Fibroblast of gingiva (primary cell): ENCODE measurements at regions not wholly inside any gene's neighbourhood (a gene's known extent, or its start where the extent isn't known, plus 50 kb on each side); places are given as distances from the start of the nearest gene placed in this dataset.
"Not testable (repeated sequence)": the region's sequence is repeated elsewhere in the genome, so short reads cannot be mapped to it uniquely, and the experiment has no call there.

Source experiments
- DNase-seq: peaks from one replicate; pipeline ENCODE4 v3.0.0-alpha.2; 2011; ENCODE audit warnings: low read depth

DNA sequence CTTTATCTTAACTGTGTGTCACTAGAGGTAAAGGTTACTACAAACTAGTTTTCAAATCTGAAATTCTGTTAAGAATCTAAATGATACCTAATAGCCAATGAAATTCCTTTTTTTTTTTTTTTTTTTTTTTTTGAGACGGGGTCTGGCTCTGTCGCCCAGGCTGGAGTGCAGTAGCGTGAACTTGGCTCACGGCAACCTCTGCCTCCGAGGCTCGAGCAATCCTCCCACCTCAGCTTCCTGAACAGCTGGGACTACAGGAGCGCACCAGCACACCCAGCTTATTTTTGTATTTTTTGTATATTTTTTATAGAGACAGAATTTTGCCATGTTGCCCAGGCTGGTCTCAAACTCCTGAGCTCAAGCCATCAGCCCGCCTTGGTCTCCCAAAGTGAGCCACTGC, 160.3 kb upstream of the NEBL start:
- DNase-seq = no peak

DNA sequence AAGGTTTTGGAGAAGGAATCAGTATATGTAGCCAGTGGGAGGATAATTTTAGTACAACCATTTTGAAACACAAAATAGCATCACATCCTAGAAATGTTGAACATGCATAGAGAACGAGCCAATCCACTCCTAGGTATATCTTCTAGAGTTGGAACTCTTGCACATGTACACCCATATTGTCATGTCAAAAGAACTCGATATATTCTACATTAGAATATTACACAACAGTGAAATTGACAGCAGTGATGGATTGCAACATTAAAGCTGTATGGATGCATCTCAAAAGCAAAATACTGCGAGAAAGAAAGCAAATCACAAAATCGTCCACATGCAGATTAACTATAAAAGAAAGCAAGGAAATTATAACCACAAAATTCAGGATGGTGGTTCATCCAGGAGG, 159.3 kb upstream of the NEBL start:
- no peak for DNase-seq

DNA sequence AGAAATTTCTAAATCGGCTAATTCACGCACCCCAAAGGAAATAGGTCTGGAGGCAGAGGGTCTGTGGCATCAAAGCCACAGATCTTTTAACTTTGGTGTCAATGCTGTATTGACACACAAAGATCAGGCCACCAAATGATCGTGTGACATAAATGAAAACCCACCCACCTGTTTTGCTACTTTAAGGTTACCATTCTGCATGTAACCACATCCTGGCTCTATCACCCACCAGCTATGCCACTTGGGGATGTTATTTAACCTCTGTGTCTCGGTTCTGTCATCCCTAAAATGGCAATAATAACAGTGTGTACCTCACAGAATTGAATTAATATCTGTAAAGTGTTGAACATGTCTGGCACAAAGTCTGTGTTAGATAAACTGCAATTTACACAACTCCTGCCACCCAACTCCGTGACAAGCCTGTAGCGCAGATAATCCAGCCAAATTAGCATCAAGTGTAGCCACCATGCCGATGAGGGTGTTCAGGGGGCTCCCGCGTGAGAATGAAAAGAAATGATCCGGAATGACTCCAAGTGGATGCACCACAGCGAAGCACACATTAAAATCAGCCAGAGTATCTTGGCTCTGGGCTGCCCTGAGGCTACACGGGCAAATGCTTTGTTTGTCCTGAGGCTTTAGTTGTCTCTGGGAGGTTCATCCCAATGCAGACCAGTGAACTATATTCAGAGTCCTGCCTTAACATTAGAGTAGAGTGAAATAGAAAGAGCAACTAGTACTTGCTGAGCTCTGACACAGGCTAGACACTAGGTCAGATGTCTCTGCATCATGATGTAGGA, 158.4 kb upstream of the NEBL start:
- no peak for DNase-seq

DNA sequence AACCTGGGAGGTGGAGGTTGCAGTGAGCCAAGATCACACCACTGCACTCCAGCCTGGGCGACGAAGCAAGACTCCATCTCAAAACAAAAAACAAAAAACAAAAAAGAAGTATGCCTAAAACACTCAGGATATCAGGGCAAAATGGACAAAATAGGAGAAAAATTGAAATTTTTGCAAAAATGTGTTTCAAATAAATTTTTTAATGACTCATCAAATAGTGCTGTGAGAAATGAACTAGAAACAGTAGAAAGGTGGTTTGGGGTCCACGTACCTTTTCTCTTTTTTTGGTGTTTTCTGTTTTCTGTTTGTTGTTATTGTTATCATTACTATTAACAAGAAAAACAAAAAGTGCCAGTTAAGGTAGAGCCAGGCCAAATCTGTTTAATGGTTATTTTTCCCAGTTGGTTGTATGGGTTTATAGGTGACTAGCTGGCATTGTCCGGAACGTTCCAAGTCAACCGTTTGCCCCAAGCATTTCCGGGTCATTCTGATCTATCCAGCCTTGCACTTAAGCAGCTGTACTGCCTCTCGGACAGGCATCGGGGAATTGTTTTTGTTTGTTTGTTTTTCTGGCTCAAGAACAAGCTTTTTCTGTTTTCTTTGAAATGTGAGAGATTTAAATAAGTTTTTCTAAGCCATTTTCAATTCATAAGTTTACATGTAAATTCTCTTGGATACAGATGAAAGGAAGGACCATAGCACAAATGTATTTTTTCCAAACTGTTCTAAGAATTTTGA, 157.0 kb upstream of the NEBL start:
- DNase-seq = no peak

DNA sequence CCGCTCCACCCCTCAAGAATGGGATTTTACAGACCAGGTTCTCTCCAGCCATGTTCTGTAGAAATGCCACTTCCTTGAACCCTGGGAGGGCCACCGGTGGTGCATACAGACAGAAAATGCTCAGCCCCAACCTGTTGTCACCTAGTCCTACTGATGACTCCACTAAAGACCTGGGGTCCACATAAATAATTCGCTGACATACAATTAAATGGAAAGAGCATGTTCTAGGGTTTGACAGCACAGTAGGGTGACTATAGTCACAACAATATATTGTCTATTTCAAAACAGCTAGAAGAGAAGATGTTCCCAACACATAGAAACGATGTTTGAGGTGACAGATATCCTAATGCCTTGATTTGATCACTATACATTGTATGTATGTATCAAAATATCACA, 155.6 kb upstream of the NEBL start:
- DNase-seq = no peak

DNA sequence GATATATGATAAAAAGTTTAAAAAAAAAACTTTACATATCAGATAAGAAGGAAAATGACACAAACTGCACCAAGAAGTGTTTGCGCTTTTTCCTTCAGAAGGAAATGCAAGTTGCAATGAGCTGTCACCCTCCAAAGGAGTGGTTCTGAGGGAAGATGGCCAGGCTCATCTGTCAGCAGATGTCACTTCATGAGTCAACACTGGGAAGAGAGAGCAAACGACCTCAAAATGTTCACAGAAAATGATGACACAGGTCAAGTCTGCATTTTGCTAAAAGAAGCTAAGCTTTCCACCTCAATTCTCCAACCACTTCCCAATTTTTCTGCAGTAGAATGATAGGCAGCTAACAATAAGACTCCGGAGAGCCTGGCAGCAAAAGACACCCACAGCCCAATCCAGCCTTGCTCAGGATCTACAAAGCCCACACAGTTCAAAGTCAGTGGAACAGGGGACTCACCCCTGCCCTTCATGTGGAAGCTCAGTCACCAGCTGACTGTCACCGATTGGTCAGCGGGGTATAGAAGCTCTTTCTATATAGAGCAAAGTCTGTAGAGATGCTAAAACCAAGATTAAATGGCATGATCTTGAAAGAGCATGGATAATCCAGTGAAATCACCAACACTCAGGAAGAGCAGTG, 155.1 kb upstream of the NEBL start:
- no peak for DNase-seq

DNA sequence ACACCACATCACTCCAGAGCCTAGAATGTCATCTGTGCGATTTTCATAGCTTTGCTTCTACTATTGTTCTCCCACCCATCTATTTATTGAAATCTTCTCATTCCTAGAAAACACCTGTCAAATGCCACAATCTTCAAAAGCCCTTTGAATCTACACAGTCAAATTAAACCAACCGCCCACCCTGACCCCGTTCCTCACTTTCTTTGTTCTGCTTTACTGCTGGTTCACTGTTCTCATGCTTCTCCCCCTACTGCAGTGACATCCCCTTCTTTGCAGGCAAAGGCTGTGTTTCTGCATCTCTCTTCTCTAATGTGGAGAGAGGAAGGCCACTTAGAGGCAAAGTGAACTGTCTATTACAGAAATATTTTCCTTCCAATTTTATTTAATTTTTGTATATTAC, 152.4 kb upstream of the NEBL start:
- DNase-seq = no peak

DNA sequence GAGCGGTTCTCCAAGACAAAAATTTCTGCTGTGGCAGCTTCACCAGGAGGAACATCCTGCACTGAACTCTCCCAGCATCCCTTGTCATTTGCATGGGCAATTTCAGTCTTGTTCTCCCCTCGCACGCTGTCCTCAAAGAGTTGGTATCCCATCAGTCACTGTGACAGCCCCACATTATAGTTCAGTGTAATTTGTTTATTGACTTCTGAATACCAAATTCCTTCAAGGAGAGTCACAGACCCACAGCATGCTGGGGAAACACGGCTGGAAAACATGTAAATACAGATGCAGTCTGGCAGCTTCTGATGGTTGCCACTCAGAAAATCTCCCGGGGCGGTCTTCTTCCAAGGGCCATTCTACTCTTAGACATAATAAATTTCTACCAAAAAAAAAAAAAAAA, 151.0 kb upstream of the NEBL start:
- DNase-seq = no peak

DNA sequence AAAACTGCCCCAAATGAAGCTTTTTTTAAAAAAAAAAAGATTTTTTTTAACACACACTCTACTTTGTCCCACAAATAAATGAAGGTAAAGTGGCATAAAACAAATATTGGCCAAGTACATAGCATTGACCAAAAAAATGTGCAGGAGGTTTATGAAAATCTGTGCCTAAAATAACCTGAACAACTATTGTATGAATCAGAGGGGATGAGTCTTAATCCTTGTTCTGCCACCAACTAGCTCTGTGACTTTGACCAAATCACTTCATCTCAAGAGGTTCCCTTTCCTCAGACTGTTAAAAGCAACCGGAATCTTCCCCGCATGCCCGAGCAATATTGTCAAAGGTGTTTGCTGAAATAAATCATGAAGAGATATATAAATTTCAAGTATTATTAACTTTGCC, 150.4 kb upstream of the NEBL start:
- DNase-seq = no peak

DNA sequence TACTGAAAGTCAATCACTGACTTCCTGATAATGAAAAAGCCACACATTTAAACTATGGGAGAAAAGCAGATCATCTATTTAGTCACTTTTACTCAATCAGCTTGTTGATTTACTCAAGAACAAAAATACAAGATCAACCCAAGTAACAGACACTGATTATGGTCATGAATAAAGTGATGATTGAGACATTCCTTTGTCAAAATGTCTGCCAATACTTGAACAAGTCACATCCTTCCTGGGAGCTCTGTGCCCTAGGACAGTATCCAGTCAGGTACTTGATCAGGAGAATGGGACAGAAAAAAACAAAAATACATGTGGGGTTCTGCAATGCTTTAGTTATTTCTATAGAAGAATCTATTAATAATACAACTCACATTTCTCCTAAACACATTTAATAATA, 150.0 kb upstream of the NEBL start:
- DNase-seq = no peak

DNA sequence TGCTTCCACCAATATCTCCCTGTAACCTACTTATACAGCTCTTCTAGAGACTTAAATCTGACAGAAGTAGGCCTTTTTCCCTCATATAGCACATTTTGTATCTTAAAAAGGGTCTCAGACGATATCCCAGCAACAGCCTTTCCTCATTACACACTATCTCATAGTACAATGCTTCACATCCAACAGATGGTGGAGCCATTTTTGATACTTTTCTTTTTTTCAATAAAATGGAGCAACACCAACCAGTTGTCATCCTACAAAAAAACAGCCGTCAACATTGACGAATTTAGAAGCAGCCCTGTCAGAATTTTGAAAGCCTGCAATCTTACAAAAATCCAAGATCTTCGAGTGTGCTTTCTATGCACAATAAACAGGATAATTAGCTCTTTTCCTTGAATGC, 145.9 kb upstream of the NEBL start:
- no peak for DNase-seq

DNA sequence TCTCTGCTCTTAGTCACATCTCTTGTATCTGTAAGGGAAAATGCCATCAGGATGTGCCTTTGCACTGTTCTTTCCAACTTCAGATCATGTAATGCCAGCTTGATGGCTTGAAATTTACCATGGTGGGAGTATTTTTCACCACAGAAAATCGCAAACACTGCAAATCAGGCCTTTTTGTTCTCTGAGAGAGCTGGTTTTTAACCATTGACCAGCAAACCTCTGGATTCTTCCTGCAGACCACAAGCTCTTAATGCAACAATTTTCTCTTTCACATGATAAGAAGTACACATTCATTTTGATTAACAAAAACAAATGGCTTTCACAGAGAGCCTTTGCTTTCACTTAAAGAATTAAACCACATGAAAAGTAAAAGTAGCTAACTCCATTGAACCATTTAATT, 145.4 kb upstream of the NEBL start:
- no peak for DNase-seq

DNA sequence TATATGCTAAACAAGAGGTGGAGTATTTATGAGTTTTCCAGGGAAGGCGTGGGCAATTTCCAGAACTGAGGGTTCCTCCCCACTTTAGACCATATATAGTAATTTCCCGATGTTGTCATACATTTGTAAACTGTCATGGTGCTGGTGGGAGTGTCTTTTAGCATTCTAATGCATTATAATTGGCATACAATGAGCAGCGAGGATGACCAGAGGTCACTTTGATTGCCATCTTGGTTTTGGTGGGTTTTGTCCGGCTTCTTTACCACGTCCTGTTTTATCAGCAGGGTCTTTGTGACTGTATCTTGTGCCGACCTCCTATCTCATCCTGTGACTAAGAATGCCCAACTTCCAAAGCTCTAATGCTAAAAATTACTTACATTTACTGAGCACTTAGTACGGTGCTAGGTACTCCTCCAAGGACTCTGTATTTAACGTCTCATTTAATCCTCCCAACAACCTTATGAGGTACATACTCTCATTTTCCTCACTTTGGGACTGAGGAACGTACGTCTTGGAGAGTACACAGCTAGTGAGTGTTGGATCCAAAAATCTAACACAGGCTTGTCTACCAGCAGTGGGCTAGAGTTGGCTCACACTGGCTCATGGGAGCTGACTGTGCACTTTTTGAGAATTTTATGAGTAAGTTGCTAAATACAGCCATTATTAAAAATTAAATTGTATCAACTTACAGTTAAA, 144.8 kb upstream of the NEBL start:
- DNase-seq = no peak

DNA sequence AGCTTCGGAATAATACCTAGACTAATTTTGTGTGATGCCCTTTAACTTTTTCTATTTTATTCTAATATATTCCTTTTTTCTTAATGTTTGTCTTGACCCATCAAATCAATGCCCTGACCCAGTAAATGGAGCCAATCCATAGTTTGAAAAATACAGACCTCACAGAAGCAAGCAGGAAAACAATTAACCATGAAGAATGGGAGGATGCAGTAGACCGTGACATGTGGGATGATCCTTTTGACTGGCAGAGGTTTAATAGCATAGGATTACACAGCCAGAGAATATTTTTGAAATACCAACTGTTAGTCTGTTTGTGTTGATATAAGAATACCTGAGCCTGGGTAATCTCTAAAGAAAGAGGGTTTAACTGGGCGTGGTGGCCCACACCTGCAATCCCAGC, 142.6 kb upstream of the NEBL start:
- DNase-seq = no peak

DNA sequence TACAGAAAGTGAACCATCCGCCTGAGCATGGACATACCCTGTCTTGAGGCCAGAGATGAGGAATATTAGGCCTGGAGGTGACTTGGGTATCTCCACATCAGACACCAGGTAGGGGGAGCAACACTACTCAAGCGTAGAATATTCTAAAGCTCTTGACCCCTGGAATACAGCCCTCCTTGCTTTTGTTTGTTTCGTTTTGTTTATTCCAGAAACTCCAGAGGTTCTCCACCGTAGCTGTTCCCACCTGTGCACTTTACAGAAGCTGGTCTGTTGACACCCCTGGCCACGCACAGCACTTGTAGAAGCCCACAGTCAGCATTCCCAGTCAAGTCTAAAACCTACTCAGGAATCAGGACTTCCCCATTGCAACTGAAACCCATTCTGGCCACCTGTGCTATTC, 139.6 kb upstream of the NEBL start:
- no peak for DNase-seq

DNA sequence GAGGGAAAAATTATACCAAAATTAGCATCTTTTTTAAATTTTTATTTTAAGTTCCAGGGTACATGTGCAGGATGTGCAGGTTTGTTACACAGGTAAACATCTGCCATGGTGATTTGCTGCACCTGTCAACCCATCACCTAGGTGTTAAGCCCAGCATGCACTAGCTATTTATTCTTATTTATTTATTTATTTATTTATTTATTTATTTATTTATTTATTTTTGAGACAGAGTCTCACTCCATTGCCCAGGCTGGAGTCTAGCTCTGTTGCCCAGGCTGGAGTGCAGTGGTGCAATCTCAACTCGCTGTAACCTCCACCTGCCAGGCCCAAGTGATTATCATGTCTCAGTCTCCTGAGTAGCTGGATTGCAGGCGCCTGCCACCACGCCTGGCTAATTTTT, 137.7 kb upstream of the NEBL start:
- not testable (repeated sequence) for DNase-seq

DNA sequence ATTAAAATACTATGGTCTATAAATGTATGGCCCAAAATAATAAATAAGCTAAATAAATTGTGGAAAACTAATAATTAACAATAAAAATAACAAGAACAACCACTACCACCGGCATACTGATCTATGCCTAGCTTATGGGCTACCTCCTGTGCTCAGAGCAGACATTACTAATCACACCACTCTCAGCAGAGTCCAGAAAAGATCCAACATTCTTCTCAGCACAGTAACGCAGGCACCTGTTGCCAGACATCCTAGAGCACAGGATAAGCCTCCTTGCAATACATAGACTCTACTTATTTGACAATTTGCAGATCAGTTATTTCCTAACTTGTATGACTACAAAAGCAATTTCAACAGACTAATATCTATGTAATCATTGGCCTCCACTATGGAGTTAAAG, 137.1 kb upstream of the NEBL start:
- DNase-seq = no peak

DNA sequence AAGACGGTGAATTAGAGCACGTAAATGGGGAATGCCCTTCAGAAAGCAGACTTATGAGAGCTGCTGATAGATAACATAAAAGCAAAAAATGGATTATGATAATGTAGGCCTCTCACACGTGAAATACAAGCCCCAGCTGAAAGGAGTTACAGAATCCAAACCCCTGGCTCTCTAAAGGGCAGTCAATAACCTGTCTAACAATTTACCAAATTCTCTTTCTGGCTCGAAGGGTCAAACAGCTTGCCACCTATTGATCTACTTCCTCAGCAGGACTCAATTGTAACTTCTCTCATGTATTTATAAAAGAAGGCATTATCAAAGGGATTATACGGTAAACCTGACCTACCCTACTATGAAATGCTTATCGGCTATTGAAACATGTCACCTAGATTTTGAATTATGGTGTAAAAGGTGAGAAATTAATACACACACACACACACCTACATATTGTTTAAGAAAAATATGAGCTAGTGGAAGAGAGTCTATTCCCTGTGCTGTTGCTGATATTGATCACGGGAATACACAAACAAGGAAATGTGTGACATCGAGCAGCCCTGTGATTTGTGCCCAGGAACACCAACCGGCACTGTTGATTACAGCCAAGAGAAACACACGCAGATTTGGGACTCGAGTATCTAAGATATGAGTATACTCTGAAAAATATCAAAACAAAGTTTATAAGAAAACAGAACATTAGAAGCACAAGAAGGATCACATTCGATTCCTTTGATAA, 135.6 kb upstream of the NEBL start:
- no peak for DNase-seq

DNA sequence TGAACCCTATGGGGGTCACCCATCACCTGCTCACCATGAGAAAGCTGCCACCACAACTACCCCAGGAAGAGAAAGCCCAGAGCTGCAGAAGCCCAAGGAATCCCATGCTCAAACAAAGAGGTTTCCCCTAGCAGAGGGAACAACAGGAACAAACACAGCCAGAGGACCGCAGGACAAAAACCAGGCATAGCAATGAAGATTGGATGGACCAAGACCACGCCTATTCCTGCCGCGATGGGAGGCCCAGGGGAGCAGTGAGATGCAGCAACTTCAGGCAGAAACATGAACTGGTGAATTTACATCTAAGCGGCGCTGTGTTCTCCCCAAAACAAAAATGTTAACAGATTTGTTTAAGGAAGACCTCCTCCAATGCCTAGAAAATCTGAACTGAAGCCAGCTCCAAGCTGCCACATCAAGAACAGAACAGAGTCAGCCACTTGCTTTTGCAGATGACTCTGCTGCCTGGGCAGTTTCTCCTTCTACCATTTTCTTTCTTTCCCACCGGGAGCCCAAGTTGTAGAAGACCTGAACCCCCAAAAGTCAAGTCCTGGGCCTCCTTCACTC, 134.2 kb upstream of the NEBL start:
- no peak for DNase-seq

DNA sequence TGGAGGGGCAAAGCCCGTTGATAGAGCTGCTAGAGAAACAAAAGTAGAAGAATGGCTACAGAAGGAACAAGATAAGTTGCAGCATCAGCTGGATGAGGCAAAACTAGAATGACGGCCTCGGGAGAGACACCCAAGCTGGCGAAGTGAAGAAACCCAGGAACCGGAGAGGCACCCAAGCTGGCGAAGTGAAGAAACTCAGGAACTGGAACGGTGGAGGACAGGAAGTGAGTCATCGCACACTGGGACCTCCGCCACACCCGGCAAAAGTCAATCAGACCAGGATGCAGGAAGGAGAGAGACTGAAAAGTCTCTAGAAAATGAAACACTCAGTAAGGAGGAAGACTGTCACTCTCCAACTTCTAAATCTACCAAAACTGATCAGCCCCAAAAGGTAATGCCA, 133.0 kb upstream of the NEBL start:
- peak; percentile 16 for DNase-seq

DNA sequence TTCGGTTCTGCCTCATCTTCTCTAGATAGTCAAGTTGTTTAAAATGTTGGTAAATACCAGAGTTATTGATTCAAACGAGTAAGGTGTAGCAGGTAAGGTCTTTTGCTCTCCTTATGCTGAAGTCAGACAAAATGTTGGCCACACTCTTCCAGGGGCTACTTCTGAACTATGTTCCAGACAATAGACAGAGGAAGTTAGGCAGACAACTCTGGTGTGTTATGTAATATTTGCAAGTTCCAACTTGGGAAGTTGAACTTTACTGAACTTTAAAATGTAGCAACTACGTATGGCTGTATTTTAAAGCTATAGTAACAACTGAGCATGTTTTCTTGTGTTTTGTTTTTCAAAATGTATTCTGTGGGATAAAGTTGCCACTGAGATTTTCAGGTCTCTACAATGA, 125.7 kb upstream of the NEBL start:
- no peak for DNase-seq
